Head of caudate nucleus (tissue), 42 donors: ENCODE measurements at regions not wholly inside any gene's neighbourhood (a gene's known extent, or its start where the extent isn't known, plus 50 kb on each side); places are given as distances from the start of the nearest gene placed in this dataset.
"Not testable (repeated sequence)": the region's sequence is repeated elsewhere in the genome, so short reads cannot be mapped to it uniquely, and the experiment has no call there.

Experiments
- DNase-seq, 42 donors: peaks; one replicate each; pipeline versions ENCODE4 v3.0.0 to v3.0.0-alpha.2; 2020 to 2021; ENCODE audit warnings: mixed read lengths in 7 of 42
- intact Hi-C: fragments of 100-400 bp; cut with DNase I; formaldehyde crosslinking; loops from one replicate; pipeline ENCODE4 v1.15.0; 2022

DNA sequence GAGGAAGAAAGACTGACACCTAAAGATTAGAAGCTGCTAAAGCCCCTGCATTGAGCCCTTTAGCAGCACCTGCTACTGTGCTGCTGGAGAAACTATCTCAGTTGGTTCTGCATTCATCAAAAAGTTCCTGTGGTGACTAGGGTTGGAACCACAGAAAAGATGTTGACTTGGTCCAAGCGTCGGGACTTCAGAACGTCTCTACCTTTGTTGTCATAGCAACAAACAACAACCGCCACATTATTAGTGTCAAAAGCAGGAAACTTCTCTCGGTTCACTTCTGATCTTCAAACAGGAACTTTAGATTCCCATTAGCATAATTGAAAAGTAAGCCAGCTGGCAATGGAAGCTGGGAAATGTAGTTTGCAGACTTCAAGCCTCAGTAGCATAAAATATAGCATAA lies 368.0 kb downstream of the SEC23A start:
- intact Hi-C loops: no loop called here
- DNase-seq: no peak

DNA sequence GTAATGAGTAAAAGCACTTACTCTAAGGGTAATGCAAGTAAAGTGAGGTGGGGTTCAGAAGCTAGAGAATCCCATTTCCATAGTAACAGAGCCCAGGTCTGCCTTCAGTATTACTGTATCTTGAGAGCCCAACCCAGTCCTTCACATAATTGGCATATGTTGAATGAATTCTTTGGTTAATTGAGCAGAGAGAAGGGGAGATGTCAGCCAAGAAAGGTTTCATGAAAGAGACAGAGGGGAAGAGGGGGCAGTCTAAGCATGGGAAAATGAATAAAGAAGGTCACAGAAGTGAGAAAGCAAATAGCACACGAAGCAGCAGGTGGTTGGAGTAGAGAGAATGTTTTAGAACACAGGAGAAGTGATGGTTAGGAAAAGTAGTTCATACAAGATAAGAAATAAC lies 371.1 kb downstream of the SEC23A start:
- DNase-seq: no peak
- intact Hi-C loops: no loop called here

DNA sequence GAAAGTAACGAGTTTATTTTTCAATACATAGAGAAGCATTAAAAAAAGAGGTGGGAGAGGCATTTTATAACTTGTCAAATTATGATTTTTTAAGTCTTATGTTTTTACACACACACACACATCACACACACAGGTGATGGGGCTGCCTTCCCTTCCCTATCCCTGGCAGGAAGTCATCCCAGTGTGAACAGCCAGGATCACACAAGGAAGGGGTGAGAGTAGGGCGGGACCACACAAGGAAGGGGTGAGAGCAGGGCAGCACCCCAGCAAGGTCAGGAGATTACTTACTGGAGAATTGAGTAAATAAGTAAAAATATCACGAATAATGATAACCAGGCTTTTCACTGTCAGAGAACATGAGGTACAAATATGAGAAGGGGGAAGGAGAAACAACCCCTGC lies 372.6 kb downstream of the SEC23A start:
- intact Hi-C loops: no loop called here
- no peak for DNase-seq

- DNase-seq: no peak
- intact Hi-C loops: no loop called here
Measured at GRCh38 chr14:38727731-38728130, 375.3 kb downstream of the SEC23A start.

GRCh38 chr14:38724621-38725020 lies 378.4 kb downstream of the SEC23A start:
- no peak for DNase-seq

GRCh38 chr14:38723959-38724358 lies 379.1 kb downstream of the SEC23A start:
- no peak for DNase-seq
- intact Hi-C loops: loop anchor here (5.0 kb wide), 2 partner anchors 143 to 293 kb away; no protein-coding TSS in a partner anchor

More at GRCh38 chr14:38724621-38725020, 378.4 kb downstream of the SEC23A start:
- intact Hi-C loops: loop anchor here (5.0 kb wide), 2 partner anchors 143 to 293 kb away; no protein-coding TSS in a partner anchor

DNA sequence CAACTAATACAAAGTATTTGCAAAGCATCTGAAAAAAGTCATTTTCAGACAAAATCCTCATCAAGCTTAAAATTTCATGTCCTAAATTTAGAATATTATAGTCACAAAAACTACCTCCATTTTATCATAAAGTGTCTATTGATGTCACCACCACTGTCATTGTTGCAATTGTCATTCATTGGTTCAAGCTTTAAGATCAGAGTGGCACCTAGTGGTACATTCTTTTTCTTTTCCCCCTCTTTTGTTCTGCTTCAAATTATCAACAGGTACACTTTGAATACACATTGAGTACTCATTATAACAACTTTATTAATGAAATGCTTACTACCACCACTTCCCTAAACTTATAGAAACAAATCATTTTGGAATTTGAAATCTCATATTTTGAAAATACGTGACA lies 379.8 kb downstream of the SEC23A start:
- intact Hi-C loops: loop anchor here (5.0 kb wide), 2 partner anchors 144 to 294 kb away; no protein-coding TSS in a partner anchor
- DNase-seq: no peak

- intact Hi-C loops: loop anchor here (5.0 kb wide), 2 partner anchors 145 to 295 kb away; no protein-coding TSS in a partner anchor
- peak; percentile 21 to 94 (median 80) for DNase-seq
Measured at GRCh38 chr14:38721822-38722431, 381.1 kb downstream of the SEC23A start.

- no peak for DNase-seq
- intact Hi-C loops: no loop called here
Measured at GRCh38 chr14:38718519-38718918, 384.5 kb downstream of the SEC23A start.

DNA sequence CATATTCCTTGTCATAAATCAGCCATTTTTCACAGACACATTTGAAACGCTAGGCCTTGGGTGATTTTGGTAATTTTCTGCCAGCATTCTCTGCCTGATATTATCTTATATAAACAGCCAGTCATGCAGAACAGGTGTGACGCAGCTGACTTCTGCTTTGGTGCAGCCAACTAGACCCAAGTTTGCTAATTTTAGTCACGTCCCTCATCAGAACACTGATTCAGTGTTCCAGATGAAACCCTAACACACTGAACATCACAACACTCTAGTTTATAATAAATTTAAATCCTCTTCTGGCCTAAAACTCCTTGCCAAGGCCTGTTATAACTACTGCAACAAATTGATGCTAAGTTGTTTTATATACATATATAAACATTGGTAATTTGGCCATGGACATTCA lies 386.1 kb downstream of the SEC23A start:
- peak in 14 of 42 donors; percentile 7 to 55 (median 33) for DNase-seq
- intact Hi-C loops: no loop called here

- intact Hi-C loops: no loop called here
Measured at GRCh38 chr14:38710881-38711280, 392.2 kb downstream of the SEC23A start.

DNA sequence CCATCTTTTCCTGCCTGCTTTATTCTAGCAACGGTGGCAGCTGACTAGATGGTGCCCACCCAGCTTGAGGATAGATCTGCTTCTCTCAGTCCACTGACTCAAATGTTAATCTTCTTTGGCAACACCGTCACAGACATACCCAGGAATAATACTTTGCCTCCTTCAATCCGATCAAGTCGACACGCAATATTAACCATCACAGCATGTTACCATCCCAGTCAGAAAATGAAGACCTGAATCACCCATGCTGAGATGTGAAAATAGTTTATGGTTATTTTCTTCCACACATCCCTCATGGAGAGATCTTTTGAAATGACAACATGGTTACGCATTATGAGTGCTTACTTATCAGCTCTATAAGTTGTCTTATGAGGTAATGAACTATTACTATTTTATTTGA lies 392.8 kb downstream of the SEC23A start:
- intact Hi-C loops: no loop called here
- no peak for DNase-seq

More at GRCh38 chr14:38710881-38711280, 392.2 kb downstream of the SEC23A start:
- DNase-seq: no peak

GRCh38 chr14:38705220-38705619 lies 397.8 kb downstream of the SEC23A start:
- DNase-seq: no peak
- intact Hi-C loops: no loop called here

GRCh38 chr14:38704220-38704619 lies 398.8 kb downstream of the SEC23A start:
- no peak for DNase-seq

GRCh38 chr14:38696925-38697324 lies 406.1 kb downstream of the SEC23A start:
- no peak for DNase-seq
- intact Hi-C loops: no loop called here

More at GRCh38 chr14:38704220-38704619, 398.8 kb downstream of the SEC23A start:
- intact Hi-C loops: no loop called here

- no peak for DNase-seq
Measured at GRCh38 chr14:38693423-38693822, 409.6 kb downstream of the SEC23A start.

DNA sequence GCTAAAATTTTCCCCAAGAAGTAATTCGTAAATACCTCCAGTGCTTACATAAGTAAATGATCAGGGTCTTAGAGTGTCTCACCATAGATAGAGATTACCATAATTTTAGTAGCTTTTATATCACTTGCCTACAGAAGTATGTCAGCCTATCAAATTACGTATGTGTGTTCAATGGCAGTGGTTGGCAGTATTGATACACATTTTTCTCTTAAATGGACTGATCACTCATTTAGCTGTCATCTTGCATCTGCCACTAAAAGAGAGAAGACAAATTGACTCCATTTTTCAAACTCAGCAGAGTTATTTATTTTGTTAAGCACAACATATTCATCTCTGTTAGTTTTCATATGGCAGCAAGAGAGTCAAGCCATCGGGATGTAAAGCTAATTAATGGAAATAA lies 413.1 kb upstream of the CLEC14A start:
- intact Hi-C loops: no loop called here

More at GRCh38 chr14:38693423-38693822, 409.6 kb downstream of the SEC23A start:
- intact Hi-C loops: no loop called here

GRCh38 chr14:38663382-38663781 lies 407.5 kb upstream of the CLEC14A start:
- DNase-seq: no peak
- intact Hi-C loops: no loop called here

More for the DNA sequence above, 413.1 kb upstream of the CLEC14A start:
- no peak for DNase-seq

- no peak for DNase-seq
- intact Hi-C loops: no loop called here
Measured at GRCh38 chr14:38662781-38663180, 406.9 kb upstream of the CLEC14A start.

- peak in 20 of 42 donors; percentile 7 to 74 (median 22) for DNase-seq
- intact Hi-C loops: no loop called here
Measured at GRCh38 chr14:38646391-38646790, 390.5 kb upstream of the CLEC14A start.

GRCh38 chr14:38634913-38635312 lies 379.0 kb upstream of the CLEC14A start:
- intact Hi-C loops, DNase-seq: not testable (repeated sequence)
